PC-3 (cell line): ENCODE measurements at regions not wholly inside any gene's neighbourhood (a gene's known extent, or its start where the extent isn't known, plus 50 kb on each side); places are given as distances from the start of the nearest gene placed in this dataset.

Source experiments
- CTCF ChIP-seq: fragments of 300-600 bp; sonication (generic); conservative IDR thresholded peaks from 2 replicates; pipeline ENCODE4 v1.5.1; 2017; ENCODE audit warnings: antibody characterized with exemption, low read depth, mild to moderate bottlenecking, low read length
- EZH2 ChIP-seq: fragments of 300-600 bp; sonication (generic); IDR thresholded peaks from one replicate; pipeline ENCODE4 v1.6.1; 2017; ENCODE audit warnings: antibody characterized with exemption, mild to moderate bottlenecking, low read length; ENCODE audit not compliant: unreplicated experiment
- EZH2phosphoT487 ChIP-seq: fragments of 300-600 bp; sonication (generic); IDR thresholded peaks from 2 replicates; pipeline ENCODE4 v1.6.1; 2018; ENCODE audit warnings: mild to moderate bottlenecking, antibody characterized with exemption, low read length, borderline replicate concordance

GRCh38 chr1:30337324-30337620 is 386.1 kb downstream of the MATN1 start:
- no peak for TF ChIP-seq EZH2phosphoT487
- TF ChIP-seq CTCF = no peak
- no peak for TF ChIP-seq EZH2
